Loucy (cell line): ENCODE measurements at regions not wholly inside any gene's neighbourhood (a gene's known extent, or its start where the extent isn't known, plus 50 kb on each side); places are given as distances from the start of the nearest gene placed in this dataset.

Experiments
- H2AFZ ChIP-seq: fragments of 200-600 bp; sonication (generic); 2 replicates; pipeline ENCODE4 v1.6.0; 2016; ENCODE audit warnings: antibody characterized with exemption, mild to moderate bottlenecking, low read length, moderate library complexity
- H3F3A ChIP-seq: fragments of 200-600 bp; 2 replicates; pipeline ENCODE4 v1.6.0; 2016; ENCODE audit warnings: antibody characterized with exemption, low read depth, mild to moderate bottlenecking
- H3K27me3 ChIP-seq: fragments of 200-600 bp; sonication (generic); 2 replicates; pipeline ENCODE4 v1.6.1; 2014; ENCODE audit warnings: low read length, mild to moderate bottlenecking; ENCODE audit not compliant: insufficient read depth, poor library complexity, severe bottlenecking
- H3K36me3 ChIP-seq: fragments of 200-600 bp; sonication (generic); 2 replicates; pipeline ENCODE4 v1.6.1; 2016; ENCODE audit warnings: low read length; ENCODE audit not compliant: insufficient read depth
- H3K4me1 ChIP-seq: fragments of 200-600 bp; sonication (generic); 2 replicates; pipeline ENCODE4 v1.5.1; 2014; ENCODE audit warnings: low read length, mild to moderate bottlenecking; ENCODE audit not compliant: insufficient read depth, poor library complexity, severe bottlenecking
- H3K4me2 ChIP-seq: fragments of 200-600 bp; sonication (generic); 2 replicates; pipeline ENCODE4 v1.6.0; 2014; ENCODE audit warnings: antibody characterized with exemption, low read length, low read depth, mild to moderate bottlenecking; ENCODE audit not compliant: poor library complexity, severe bottlenecking
- H3K4me3 ChIP-seq: fragments of 200-600 bp; sonication (generic); 2 replicates; pipeline ENCODE4 v1.5.1; 2014; ENCODE audit warnings: low read length, mild to moderate bottlenecking, mixed read lengths; ENCODE audit not compliant: poor library complexity, severe bottlenecking
- H3K79me2 ChIP-seq: fragments of 200-600 bp; sonication (generic); 2 replicates; pipeline ENCODE4 v1.6.1; 2014; ENCODE audit warnings: low read length; ENCODE audit not compliant: insufficient read depth
- H3K9ac ChIP-seq: fragments of 200-600 bp; sonication (generic); 2 replicates; pipeline ENCODE4 v1.6.0; 2014; ENCODE audit warnings: mild to moderate bottlenecking, low read depth, low read length, moderate library complexity; ENCODE audit not compliant: poor library complexity, severe bottlenecking
- H3K9me2 ChIP-seq: fragments of 200-600 bp; sonication (generic); replicated peaks from 2 replicates; pipeline ENCODE4 v1.6.1; 2016; ENCODE audit warnings: low read depth, low read length, mixed read lengths
- H3K9me3 ChIP-seq: fragments of 200-600 bp; sonication (generic); 2 replicates; pipeline ENCODE4 v1.6.1; 2014; ENCODE audit warnings: mild to moderate bottlenecking, antibody characterized with exemption, low read length, low read depth; ENCODE audit not compliant: insufficient read depth
- H4K20me1 ChIP-seq: fragments of 200-600 bp; sonication (generic); 2 replicates; pipeline ENCODE4 v1.6.0; 2014; ENCODE audit warnings: antibody characterized with exemption, low read length, mild to moderate bottlenecking; ENCODE audit not compliant: insufficient read depth, poor library complexity, severe bottlenecking
- EZH2phosphoT487 ChIP-seq: fragments of 200-600 bp; IDR thresholded peaks from 2 replicates; pipeline ENCODE4 v1.6.1; 2018; ENCODE audit warnings: antibody characterized with exemption, mild to moderate bottlenecking, moderate library complexity, borderline replicate concordance
- TF ChIP-seq, protein P1 (sequence below): fragments of 200-600 bp; sonication (generic); conservative IDR thresholded peaks from 2 replicates; pipeline ENCODE4 v1.5.1; 2014; ENCODE audit warnings: mild to moderate bottlenecking, antibody characterized with exemption, low read length

DNA sequence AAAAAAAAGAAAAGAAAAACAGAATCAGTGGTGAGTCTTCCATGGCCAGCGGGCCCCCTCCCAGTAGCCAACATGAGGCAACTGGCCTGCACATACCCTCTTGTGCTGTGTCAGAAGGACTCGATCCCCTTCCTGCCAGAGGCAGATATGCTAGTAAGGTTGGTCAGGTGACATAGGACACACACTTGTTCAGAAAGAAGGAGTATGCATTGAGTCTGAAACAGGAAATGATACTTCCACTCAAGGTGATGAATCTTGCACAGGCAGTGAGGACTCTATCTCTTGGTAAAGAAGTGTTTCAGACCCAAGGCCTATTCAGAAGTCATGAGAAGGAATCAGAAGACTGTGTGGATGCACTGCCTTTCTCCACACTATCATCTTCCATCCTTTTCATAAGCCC lies 269.7 kb upstream of the FAR2 start:
- no peak overlapping the region for H3K4me2 ChIP-seq
- no peak overlapping the region for H3K9ac ChIP-seq
- no peaks in the 10 kb centered on the region for H3K36me3 ChIP-seq
- no peak for TF ChIP-seq EZH2phosphoT487
- TF ChIP-seq, protein P1, sequence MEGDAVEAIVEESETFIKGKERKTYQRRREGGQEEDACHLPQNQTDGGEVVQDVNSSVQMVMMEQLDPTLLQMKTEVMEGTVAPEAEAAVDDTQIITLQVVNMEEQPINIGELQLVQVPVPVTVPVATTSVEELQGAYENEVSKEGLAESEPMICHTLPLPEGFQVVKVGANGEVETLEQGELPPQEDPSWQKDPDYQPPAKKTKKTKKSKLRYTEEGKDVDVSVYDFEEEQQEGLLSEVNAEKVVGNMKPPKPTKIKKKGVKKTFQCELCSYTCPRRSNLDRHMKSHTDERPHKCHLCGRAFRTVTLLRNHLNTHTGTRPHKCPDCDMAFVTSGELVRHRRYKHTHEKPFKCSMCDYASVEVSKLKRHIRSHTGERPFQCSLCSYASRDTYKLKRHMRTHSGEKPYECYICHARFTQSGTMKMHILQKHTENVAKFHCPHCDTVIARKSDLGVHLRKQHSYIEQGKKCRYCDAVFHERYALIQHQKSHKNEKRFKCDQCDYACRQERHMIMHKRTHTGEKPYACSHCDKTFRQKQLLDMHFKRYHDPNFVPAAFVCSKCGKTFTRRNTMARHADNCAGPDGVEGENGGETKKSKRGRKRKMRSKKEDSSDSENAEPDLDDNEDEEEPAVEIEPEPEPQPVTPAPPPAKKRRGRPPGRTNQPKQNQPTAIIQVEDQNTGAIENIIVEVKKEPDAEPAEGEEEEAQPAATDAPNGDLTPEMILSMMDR = no peak
- no peaks in the 10 kb centered on the region for H3F3A ChIP-seq
- no peak overlapping the region for H2AFZ ChIP-seq
- no peaks in the 10 kb centered on the region for H3K79me2 ChIP-seq
- peaks cover 11% of the 10 kb centered on the region for H3K4me1 ChIP-seq
- no peaks in the 10 kb centered on the region for H4K20me1 ChIP-seq
- H3K9me3 ChIP-seq = no peaks in the 10 kb centered on the region
- no peaks in the 10 kb centered on the region for H3K27me3 ChIP-seq
- no peak overlapping the region for H3K4me3 ChIP-seq
- no peaks in the 10 kb centered on the region for H3K9me2 ChIP-seq

DNA sequence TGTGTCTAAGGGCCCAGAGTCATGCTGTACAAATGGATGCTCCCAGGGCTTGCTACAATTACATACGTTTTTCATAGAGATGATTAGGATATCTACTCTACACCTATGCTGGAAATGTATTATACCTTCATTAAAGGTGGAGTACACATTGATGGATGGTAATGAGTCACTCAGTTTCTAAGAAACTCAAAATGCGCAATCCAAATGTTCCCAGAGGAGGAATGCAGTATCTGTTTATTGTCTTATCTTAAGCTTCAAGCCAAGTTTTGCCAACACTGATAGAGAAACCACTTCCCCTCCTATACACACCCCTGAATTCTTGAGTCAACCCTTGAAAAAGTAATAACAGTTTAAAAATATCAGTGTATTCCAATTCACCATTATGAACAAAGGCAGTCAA lies 266.6 kb upstream of the FAR2 start:
- TF ChIP-seq, protein P1 = no peak
- no peak for TF ChIP-seq EZH2phosphoT487
- H3K9me3 ChIP-seq = no peaks in the 10 kb centered on the region
- no peaks in the 10 kb centered on the region for H4K20me1 ChIP-seq
- H2AFZ ChIP-seq = no peak overlapping the region
- no peaks in the 10 kb centered on the region for H3K9me2 ChIP-seq
- H3F3A ChIP-seq = no peaks in the 10 kb centered on the region
- H3K4me3 ChIP-seq = no peak overlapping the region
- H3K4me1 ChIP-seq = peaks cover 11% of the 10 kb centered on the region
- no peak overlapping the region for H3K9ac ChIP-seq
- no peaks in the 10 kb centered on the region for H3K27me3 ChIP-seq
- no peak overlapping the region for H3K4me2 ChIP-seq
- H3K36me3 ChIP-seq = no peaks in the 10 kb centered on the region
- H3K79me2 ChIP-seq = no peaks in the 10 kb centered on the region

DNA sequence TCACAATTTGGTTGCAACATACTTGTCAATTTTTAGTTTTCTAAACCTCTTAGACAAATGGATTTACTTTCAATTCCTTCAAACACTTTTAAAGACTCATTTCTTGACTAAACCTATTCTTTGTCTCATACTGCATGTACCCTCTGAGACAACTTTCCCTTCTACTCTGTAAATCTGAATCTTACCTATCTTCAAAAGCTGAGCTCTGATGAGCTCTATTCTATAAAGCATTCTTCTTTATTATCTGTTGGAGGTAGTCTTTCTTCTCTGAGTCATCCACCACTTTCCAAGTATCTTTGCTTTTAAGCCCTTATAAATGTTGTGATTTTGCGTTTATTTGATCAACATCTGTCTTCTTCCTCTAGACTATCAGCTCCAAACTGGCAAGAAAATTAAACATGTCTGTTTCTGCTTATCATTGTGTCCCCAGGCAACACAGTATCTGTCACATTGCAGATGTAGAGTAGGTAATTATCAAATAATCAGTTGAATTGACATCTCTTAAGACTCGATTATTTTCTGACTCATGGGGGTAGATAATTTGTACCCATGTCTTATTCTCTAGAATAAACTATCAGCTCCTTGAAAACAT lies 265.6 kb upstream of the FAR2 start:
- no peaks in the 10 kb centered on the region for H3K79me2 ChIP-seq
- no peaks in the 10 kb centered on the region for H3K36me3 ChIP-seq
- no peak overlapping the region for H2AFZ ChIP-seq
- no peaks in the 10 kb centered on the region for H4K20me1 ChIP-seq
- H3K27me3 ChIP-seq = no peaks in the 10 kb centered on the region
- H3F3A ChIP-seq = no peaks in the 10 kb centered on the region
- H3K4me3 ChIP-seq = no peak overlapping the region
- no peaks in the 10 kb centered on the region for H3K9me2 ChIP-seq
- no peak overlapping the region for H3K4me2 ChIP-seq
- H3K4me1 ChIP-seq = peaks cover 11% of the 10 kb centered on the region
- no peak overlapping the region for H3K9ac ChIP-seq
- no peak for TF ChIP-seq EZH2phosphoT487
- TF ChIP-seq, protein P1 = no peak
- H3K9me3 ChIP-seq = no peaks in the 10 kb centered on the region
